GM23338 (cell line): ENCODE measurements at regions not wholly inside any gene's neighbourhood (a gene's known extent, or its start where the extent isn't known, plus 50 kb on each side); places are given as distances from the start of the nearest gene placed in this dataset.
"Not testable (repeated sequence)": the region's sequence is repeated elsewhere in the genome, so short reads cannot be mapped to it uniquely, and the experiment has no call there.

ENCODE experiments used
- ATAC-seq: fragments of 200-7000 bp; cut with Tn5 transposase; 3 replicates; pipeline ENCODE4 v1.9.1; 2020
- DNase-seq: peaks from one replicate; pipeline ENCODE4 v3.0.0-alpha.2; 2015; ENCODE audit warnings: low spot score
- H2AFZ ChIP-seq: fragments of 200-600 bp; sonication (generic); 2 replicates; pipeline ENCODE4 v1.8.0; 2016; ENCODE audit warnings: antibody characterized with exemption, mild to moderate bottlenecking, moderate library complexity
- H3F3A ChIP-seq: fragments of 200-600 bp; sonication (generic); replicated peaks from 2 replicates; pipeline ENCODE4 v1.8.0; 2017; ENCODE audit warnings: antibody characterized with exemption, mixed run types, low read depth
- H3K27ac ChIP-seq: fragments of 200-600 bp; sonication (generic); 2 replicates; pipeline ENCODE4 v1.6.1; 2016; ENCODE audit warnings: low read depth
- H3K27me3 ChIP-seq: fragments of 200-600 bp; sonication (generic); 2 replicates; pipeline ENCODE4 v1.8.0; 2016; ENCODE audit warnings: mild to moderate bottlenecking, mixed run types, moderate library complexity; ENCODE audit not compliant: insufficient read depth
- H3K36me3 ChIP-seq: fragments of 200-600 bp; sonication (generic); 2 replicates; pipeline ENCODE4 v1.8.0; 2016; ENCODE audit warnings: mild to moderate bottlenecking; ENCODE audit not compliant: insufficient read depth
- H3K4me1 ChIP-seq: fragments of 200-600 bp; sonication (generic); 2 replicates; pipeline ENCODE4 v1.8.0; 2016; ENCODE audit warnings: mild to moderate bottlenecking, moderate library complexity; ENCODE audit not compliant: insufficient read depth
- H3K4me2 ChIP-seq: fragments of 200-600 bp; sonication (generic); 2 replicates; pipeline ENCODE4 v1.7.1; 2017; ENCODE audit warnings: mixed run types
- H3K4me3 ChIP-seq: fragments of 200-600 bp; sonication (generic); 2 replicates; pipeline ENCODE4 v1.6.1; 2016; ENCODE audit warnings: mixed run types
- H3K79me2 ChIP-seq: fragments of 200-600 bp; sonication (generic); replicated peaks from 2 replicates; pipeline ENCODE4 v1.8.0; 2017; ENCODE audit warnings: mild to moderate bottlenecking; ENCODE audit not compliant: insufficient read depth
- H3K9me2 ChIP-seq: fragments of 200-600 bp; sonication (generic); 2 replicates; pipeline ENCODE4 v1.8.0; 2017; ENCODE audit not compliant: insufficient read depth
- H4K20me1 ChIP-seq: fragments of 200-600 bp; sonication (generic); replicated peaks from 2 replicates; pipeline ENCODE4 v1.8.0; 2017; ENCODE audit warnings: mild to moderate bottlenecking; ENCODE audit not compliant: insufficient read depth
- H3K27ac Mint-ChIP-seq: 2 replicates; pipeline ENCODE4 v1.8.0; 2020; ENCODE audit warnings: inconsistent platforms, mild to moderate bottlenecking, moderate library complexity, mixed read lengths
- H3K27me3 Mint-ChIP-seq: 3 replicates; pipeline ENCODE4 v1.8.0; 2022; ENCODE audit warnings: low read depth, mild to moderate bottlenecking, moderate library complexity, mixed read lengths, inconsistent platforms; ENCODE audit not compliant: insufficient read depth, poor library complexity
- H3K36me3 Mint-ChIP-seq: 3 replicates; pipeline ENCODE4 v1.8.0; 2021; ENCODE audit warnings: low read depth, mild to moderate bottlenecking, inconsistent platforms, moderate library complexity, mixed read lengths
- H3K4me1 Mint-ChIP-seq: 3 replicates; pipeline ENCODE4 v1.8.0; 2020; ENCODE audit warnings: mild to moderate bottlenecking, inconsistent platforms, mixed read lengths
- H3K4me3 Mint-ChIP-seq: 3 replicates; pipeline ENCODE4 v1.8.0; 2021; ENCODE audit warnings: moderate library complexity, mild to moderate bottlenecking, inconsistent platforms, mixed read lengths
- H3K9me3 Mint-ChIP-seq: 3 replicates; pipeline ENCODE4 v1.8.0; 2020; ENCODE audit warnings: moderate library complexity, mild to moderate bottlenecking, inconsistent platforms, mixed read lengths
- CREB1 ChIP-seq: fragments of 250-450 bp; sonication (Bioruptor Pico); IDR thresholded peaks from 2 replicates; pipeline ENCODE4 v1.5.0; 2020; ENCODE audit warnings: low read depth, mild to moderate bottlenecking, moderate library complexity
- EZH2 ChIP-seq: fragments of 200-600 bp; sonication (generic); IDR thresholded peaks from one replicate; pipeline ENCODE4 v1.8.0; 2017; ENCODE audit warnings: antibody characterized with exemption, mild to moderate bottlenecking, low read depth; ENCODE audit not compliant: unreplicated experiment
- EZH2phosphoT487 ChIP-seq: fragments of 200-600 bp; sonication (generic); IDR thresholded peaks from one replicate; pipeline ENCODE4 v1.8.1; 2018; ENCODE audit warnings: antibody characterized with exemption; ENCODE audit not compliant: unreplicated experiment
- NANOG ChIP-seq: IDR thresholded peaks from 2 replicates; pipeline ENCODE4 v1.6.1; 2016; ENCODE audit warnings: antibody characterized with exemption, borderline replicate concordance
- POLR2AphosphoS5 ChIP-seq: IDR thresholded peaks from 2 replicates; pipeline ENCODE4 v1.6.1; 2016; ENCODE audit warnings: antibody characterized with exemption, low read depth
- STAT1 ChIP-seq: IDR thresholded peaks from one replicate; pipeline ENCODE4 v1.6.1; 2016; ENCODE audit warnings: antibody characterized with exemption; ENCODE audit not compliant: unreplicated experiment
- ZNF114 ChIP-seq: fragments of 250-450 bp; sonication (Bioruptor Pico); IDR thresholded peaks from 2 replicates; pipeline ENCODE4 v1.5.0; 2020; ENCODE audit warnings: mild to moderate bottlenecking, moderate library complexity
- ZNF331 ChIP-seq: fragments of 250-450 bp; sonication (Bioruptor Pico); IDR thresholded peaks from 2 replicates; pipeline ENCODE4 v1.5.0; 2020; ENCODE audit warnings: low read depth, mild to moderate bottlenecking, moderate library complexity
- TF ChIP-seq, protein P1 (sequence below): IDR thresholded peaks from one replicate; pipeline ENCODE4 v1.6.1; 2018; ENCODE audit warnings: antibody characterized with exemption; ENCODE audit not compliant: unreplicated experiment
- TF ChIP-seq, protein P2 (sequence below), 2 experiments: fragments of 200-600 bp in 1 of 2; sonication (generic) in 1 of 2; conservative IDR thresholded peaks; 2 replicates each; pipeline versions ENCODE4 v1.5.1 to v1.6.1; 2016 to 2017; ENCODE audit warnings: antibody characterized with exemption in 2 of 2, low read depth in 2 of 2, mild to moderate bottlenecking in 2 of 2, moderate library complexity in 1 of 2
- TF ChIP-seq, protein P3 (sequence below): IDR thresholded peaks from 2 replicates; pipeline ENCODE4 v1.6.1; 2016; ENCODE audit warnings: antibody characterized with exemption

DNA sequence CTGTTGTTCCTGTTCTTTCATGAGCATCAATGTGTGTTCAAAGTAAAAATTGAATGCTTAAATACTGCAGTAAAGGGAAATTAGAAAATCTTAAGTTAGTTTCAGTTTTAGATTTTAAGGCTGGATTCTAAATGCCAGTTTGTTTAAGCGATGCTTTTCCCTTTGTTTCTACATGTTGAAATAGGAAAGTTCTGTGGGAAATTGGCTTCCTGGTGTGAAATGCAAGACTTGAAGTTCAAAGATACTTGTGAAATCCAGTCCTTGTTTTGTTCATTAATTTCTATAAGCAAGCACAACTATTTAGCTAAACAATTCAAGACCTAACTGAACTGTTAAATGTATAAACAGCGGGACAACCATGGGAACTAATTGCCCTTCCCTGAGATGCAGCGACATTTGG is 149.1 kb downstream of the LYPLAL1 start:
- no peaks in the 10 kb centered on the region for H3K9me2 ChIP-seq
- Mint-ChIP-seq H3K9me3 (peaks cover 5% of the 10 kb centered on the region; the same call in 2 of the 3 replicates), H3K36me3 (peaks cover 4% of the 10 kb centered on the region; the same call in 2 of the 3 replicates), H3K4me1 (peaks cover 9% of the 10 kb centered on the region; the same call in 2 of the 3 replicates), H3K4me3 (no peak overlapping the region), H3K27ac (no peak overlapping the region; the same call in 1 of the 2 replicates), H3K27me3 (peaks cover 1% of the 10 kb centered on the region)
- no peak for TF ChIP-seq CREB1 (CRISPR knock-in tag)
- no peak overlapping the region for H3K4me3 ChIP-seq
- H3F3A ChIP-seq, result no peaks in the 10 kb centered on the region
- H4K20me1 ChIP-seq, result no peaks in the 10 kb centered on the region
- no peak overlapping the region for H2AFZ ChIP-seq
- no peaks in the 10 kb centered on the region for H3K4me1 ChIP-seq
- ATAC-seq (no peak), DNase-seq (no peak)
- no peak overlapping the region for H3K4me2 ChIP-seq
- H3K36me3 ChIP-seq, result no peaks in the 10 kb centered on the region
- no peaks in the 10 kb centered on the region for H3K27me3 ChIP-seq
- no peaks in the 10 kb centered on the region for H3K79me2 ChIP-seq
- no peak overlapping the region for H3K27ac ChIP-seq

DNA sequence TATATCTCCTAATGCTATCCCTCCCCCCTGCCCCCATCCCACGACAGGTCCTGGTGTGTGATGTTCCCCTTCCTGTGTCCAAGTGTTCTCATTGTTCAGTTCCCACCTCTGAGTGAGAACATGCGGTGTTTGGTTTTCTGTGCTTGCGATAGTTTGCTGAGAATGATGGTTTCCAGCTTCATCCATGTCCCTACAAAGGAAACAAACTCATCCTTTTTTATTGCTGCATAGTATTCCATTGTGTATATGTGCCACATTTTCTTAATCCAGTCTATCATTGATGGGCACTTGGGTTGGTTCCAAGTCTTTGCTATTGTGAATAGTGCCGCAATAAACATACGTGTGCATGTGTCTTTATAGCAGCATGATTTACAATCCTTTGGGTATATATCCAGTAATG is 146.9 kb downstream of the LYPLAL1 start:
- H3K79me2 ChIP-seq, H2AFZ ChIP-seq, H3K4me1 Mint-ChIP-seq, H3K4me1 ChIP-seq, H3K27me3 ChIP-seq, ATAC-seq, H3K27me3 Mint-ChIP-seq, H3K9me3 Mint-ChIP-seq, H3K4me3 ChIP-seq, H4K20me1 ChIP-seq, DNase-seq, H3K36me3 Mint-ChIP-seq, H3K27ac Mint-ChIP-seq, H3K36me3 ChIP-seq, H3K4me3 Mint-ChIP-seq, H3K4me2 ChIP-seq, H3K9me2 ChIP-seq, H3K27ac ChIP-seq, H3F3A ChIP-seq: not testable (repeated sequence)

DNA sequence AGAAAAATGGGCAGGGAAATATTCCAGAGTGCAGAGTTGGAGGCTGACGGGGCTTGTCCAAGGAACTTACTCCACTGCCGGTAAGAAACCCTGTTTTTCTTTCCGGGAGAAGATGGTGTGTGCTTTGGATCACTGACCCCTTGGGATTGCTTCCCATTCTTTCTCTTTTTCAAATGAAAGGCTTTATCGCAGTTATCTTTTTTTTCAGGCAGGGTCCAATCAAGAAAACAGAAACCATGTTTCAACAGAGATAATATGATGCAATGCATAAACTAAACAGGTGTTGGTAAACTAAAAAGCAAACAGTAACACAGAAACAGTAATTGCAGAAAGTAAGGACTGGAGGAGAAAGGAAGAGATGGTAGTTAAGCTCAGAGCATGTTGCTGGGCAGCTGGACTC is 145.1 kb downstream of the LYPLAL1 start:
- H3K4me1 Mint-ChIP-seq, result peaks cover 9% of the 10 kb centered on the region; the same call in 2 of the 3 replicates
- Histone ChIP-seq H3K4me2 (no peak overlapping the region), H4K20me1 (no peaks in the 10 kb centered on the region), H3K79me2 (no peaks in the 10 kb centered on the region), H3K36me3 (no peaks in the 10 kb centered on the region), H3K27ac (no peak overlapping the region), H3F3A (no peaks in the 10 kb centered on the region), H3K9me2 (no peaks in the 10 kb centered on the region), H3K4me1 (no peaks in the 10 kb centered on the region), H3K27me3 (no peaks in the 10 kb centered on the region), H3K4me3 (no peak overlapping the region), H2AFZ (no peak overlapping the region)
- no peaks in the 10 kb centered on the region; the same call in 2 of the 3 replicates for H3K9me3 Mint-ChIP-seq
- H3K36me3 Mint-ChIP-seq, result no peaks in the 10 kb centered on the region
- no peak overlapping the region for H3K27ac Mint-ChIP-seq
- ATAC-seq (no peak), DNase-seq (no peak)
- TF ChIP-seq POLR2AphosphoS5 (no peak), EZH2 (no peak), ZNF331 (no peak), EZH2phosphoT487 (no peak), STAT1 (no peak), NANOG (no peak), ZNF114 (CRISPR knock-in tag) (no peak), CREB1 (CRISPR knock-in tag) (no peak)
- TF ChIP-seq, protein P1, sequence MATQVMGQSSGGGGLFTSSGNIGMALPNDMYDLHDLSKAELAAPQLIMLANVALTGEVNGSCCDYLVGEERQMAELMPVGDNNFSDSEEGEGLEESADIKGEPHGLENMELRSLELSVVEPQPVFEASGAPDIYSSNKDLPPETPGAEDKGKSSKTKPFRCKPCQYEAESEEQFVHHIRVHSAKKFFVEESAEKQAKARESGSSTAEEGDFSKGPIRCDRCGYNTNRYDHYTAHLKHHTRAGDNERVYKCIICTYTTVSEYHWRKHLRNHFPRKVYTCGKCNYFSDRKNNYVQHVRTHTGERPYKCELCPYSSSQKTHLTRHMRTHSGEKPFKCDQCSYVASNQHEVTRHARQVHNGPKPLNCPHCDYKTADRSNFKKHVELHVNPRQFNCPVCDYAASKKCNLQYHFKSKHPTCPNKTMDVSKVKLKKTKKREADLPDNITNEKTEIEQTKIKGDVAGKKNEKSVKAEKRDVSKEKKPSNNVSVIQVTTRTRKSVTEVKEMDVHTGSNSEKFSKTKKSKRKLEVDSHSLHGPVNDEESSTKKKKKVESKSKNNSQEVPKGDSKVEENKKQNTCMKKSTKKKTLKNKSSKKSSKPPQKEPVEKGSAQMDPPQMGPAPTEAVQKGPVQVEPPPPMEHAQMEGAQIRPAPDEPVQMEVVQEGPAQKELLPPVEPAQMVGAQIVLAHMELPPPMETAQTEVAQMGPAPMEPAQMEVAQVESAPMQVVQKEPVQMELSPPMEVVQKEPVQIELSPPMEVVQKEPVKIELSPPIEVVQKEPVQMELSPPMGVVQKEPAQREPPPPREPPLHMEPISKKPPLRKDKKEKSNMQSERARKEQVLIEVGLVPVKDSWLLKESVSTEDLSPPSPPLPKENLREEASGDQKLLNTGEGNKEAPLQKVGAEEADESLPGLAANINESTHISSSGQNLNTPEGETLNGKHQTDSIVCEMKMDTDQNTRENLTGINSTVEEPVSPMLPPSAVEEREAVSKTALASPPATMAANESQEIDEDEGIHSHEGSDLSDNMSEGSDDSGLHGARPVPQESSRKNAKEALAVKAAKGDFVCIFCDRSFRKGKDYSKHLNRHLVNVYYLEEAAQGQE, result no peak
- TF ChIP-seq, protein P2, sequence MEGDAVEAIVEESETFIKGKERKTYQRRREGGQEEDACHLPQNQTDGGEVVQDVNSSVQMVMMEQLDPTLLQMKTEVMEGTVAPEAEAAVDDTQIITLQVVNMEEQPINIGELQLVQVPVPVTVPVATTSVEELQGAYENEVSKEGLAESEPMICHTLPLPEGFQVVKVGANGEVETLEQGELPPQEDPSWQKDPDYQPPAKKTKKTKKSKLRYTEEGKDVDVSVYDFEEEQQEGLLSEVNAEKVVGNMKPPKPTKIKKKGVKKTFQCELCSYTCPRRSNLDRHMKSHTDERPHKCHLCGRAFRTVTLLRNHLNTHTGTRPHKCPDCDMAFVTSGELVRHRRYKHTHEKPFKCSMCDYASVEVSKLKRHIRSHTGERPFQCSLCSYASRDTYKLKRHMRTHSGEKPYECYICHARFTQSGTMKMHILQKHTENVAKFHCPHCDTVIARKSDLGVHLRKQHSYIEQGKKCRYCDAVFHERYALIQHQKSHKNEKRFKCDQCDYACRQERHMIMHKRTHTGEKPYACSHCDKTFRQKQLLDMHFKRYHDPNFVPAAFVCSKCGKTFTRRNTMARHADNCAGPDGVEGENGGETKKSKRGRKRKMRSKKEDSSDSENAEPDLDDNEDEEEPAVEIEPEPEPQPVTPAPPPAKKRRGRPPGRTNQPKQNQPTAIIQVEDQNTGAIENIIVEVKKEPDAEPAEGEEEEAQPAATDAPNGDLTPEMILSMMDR (conservative IDR thresholded peaks at IDR 0.05; ENCODE audit: low read depth in 2 of 2), result no peak
- TF ChIP-seq, protein P3, sequence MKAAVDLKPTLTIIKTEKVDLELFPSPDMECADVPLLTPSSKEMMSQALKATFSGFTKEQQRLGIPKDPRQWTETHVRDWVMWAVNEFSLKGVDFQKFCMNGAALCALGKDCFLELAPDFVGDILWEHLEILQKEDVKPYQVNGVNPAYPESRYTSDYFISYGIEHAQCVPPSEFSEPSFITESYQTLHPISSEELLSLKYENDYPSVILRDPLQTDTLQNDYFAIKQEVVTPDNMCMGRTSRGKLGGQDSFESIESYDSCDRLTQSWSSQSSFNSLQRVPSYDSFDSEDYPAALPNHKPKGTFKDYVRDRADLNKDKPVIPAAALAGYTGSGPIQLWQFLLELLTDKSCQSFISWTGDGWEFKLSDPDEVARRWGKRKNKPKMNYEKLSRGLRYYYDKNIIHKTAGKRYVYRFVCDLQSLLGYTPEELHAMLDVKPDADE, result no peak
- no peak overlapping the region for H3K4me3 Mint-ChIP-seq
- H3K27me3 Mint-ChIP-seq, result peaks cover 1% of the 10 kb centered on the region
